ENCODE measurements at regions not wholly inside any gene's neighbourhood (a gene's known extent, or its start where the extent isn't known, plus 50 kb on each side); places are given as distances from the start of the nearest gene placed in this dataset.

- H3K27me3 ChIP-seq = no peaks in the 10 kb centered on the region
- H3K27ac ChIP-seq = peak overlapping the region in 3 of 4 donors; percentile 71 to 79 (median 77)
- no peak for DNase-seq
- 85 to 87% methylated on average over 2 of the region's 2 CpGs for WGBS, 2 donors
- no peaks in the 10 kb centered on the region for H3K9me3 ChIP-seq
- intact Hi-C loops (cut with DNase I) = no loop called here
- H3K4me3 ChIP-seq = no peak overlapping the region
- TF ChIP-seq POLR2A (IDR thresholded peaks at IDR 0.05) = no peak
- no peak for TF ChIP-seq EP300 (IDR thresholded peaks at IDR 0.05)
- TF ChIP-seq CTCF (IDR thresholded peaks at IDR 0.05) = no peak
- no peak for TF ChIP-seq POLR2AphosphoS5 (IDR thresholded peaks at IDR 0.05)
- peaks cover 0 to 48% (median 30%) of the 10 kb centered on the region in 4 donors for H3K4me1 ChIP-seq
- H3K36me3 ChIP-seq = no peaks in the 10 kb centered on the region
Observed at GRCh38 chr15:67945131-67945530, 105.3 kb upstream of the RNU6-1 start.

- Histone ChIP-seq H3K27me3 (no peaks in the 10 kb centered on the region), H3K27ac (peak overlapping the region in 3 of 4 donors; percentile 55 to 79 (median 71)), H3K4me1 (peaks cover 0 to 48% (median 30%) of the 10 kb centered on the region in 4 donors), H3K4me3 (no peak overlapping the region), H3K9me3 (no peaks in the 10 kb centered on the region), H3K36me3 (no peaks in the 10 kb centered on the region)
- TF ChIP-seq POLR2A (IDR thresholded peaks at IDR 0.05) (no peak), POLR2AphosphoS5 (IDR thresholded peaks at IDR 0.05) (peak in 1 of 4 donors; percentile 32)
- intact Hi-C loops (cut with DNase I) = no loop called here
- WGBS, 2 donors = 61 to 72% methylated on average over 6 of the region's 6 CpGs
- no peak for DNase-seq
Observed at GRCh38 chr15:67945951-67946700, 106.3 kb upstream of the RNU6-1 start.

- H3K27me3 ChIP-seq = no peaks in the 10 kb centered on the region
- intact Hi-C loops (cut with DNase I) = no loop called here
- 43 to 80% methylated on average over 4 of the region's 4 CpGs for WGBS, 2 donors
- H3K4me1 ChIP-seq = peaks cover 0 to 46% (median 29%) of the 10 kb centered on the region in 4 donors
- H3K27ac ChIP-seq = peak overlapping the region in 3 of 4 donors; percentile 55 to 79 (median 71)
- H3K9me3 ChIP-seq = no peaks in the 10 kb centered on the region
- no peak for DNase-seq
- no peak overlapping the region for H3K4me3 ChIP-seq
- no peak for TF ChIP-seq POLR2A (IDR thresholded peaks at IDR 0.05)
- no peak for TF ChIP-seq CTCF (IDR thresholded peaks at IDR 0.05)
- TF ChIP-seq EP300 (IDR thresholded peaks at IDR 0.05) = no peak
- TF ChIP-seq POLR2AphosphoS5 (IDR thresholded peaks at IDR 0.05) = no peak
- no peaks in the 10 kb centered on the region for H3K36me3 ChIP-seq
Observed at GRCh38 chr15:67946701-67947100, 106.9 kb upstream of the RNU6-1 start.

GRCh38 chr15:67947254-67948039, 106.7 kb upstream of the PIAS1 start:
- 82 to 90% methylated on average over 8 of the region's 8 CpGs for WGBS, 2 donors

More at GRCh38 chr15:67947254-67948039, 106.7 kb upstream of the PIAS1 start:
- peaks cover 0 to 38% (median 26%) of the 10 kb centered on the region in 4 donors for H3K4me1 ChIP-seq
- no peak for DNase-seq
- no peak overlapping the region for H3K4me3 ChIP-seq
- H3K9me3 ChIP-seq = no peaks in the 10 kb centered on the region
- no peaks in the 10 kb centered on the region for H3K36me3 ChIP-seq
- H3K27me3 ChIP-seq = no peaks in the 10 kb centered on the region
- intact Hi-C loops (cut with DNase I) = no loop called here
- TF ChIP-seq POLR2AphosphoS5 (IDR thresholded peaks at IDR 0.05) (no peak), EP300 (IDR thresholded peaks at IDR 0.05) (no peak), CTCF (IDR thresholded peaks at IDR 0.05) (no peak), POLR2A (IDR thresholded peaks at IDR 0.05) (no peak)
- peak overlapping the region in 2 of 4 donors; percentile 55 to 79 for H3K27ac ChIP-seq
